Colonic mucosa (tissue), 4 donors: ENCODE measurements at regions not wholly inside any gene's neighbourhood (a gene's known extent, or its start where the extent isn't known, plus 50 kb on each side); places are given as distances from the start of the nearest gene placed in this dataset.

Source experiments
- DNase-seq: peaks from one replicate; pipeline ENCODE4 v3.0.0-alpha.2; 2020
- H3K27ac ChIP-seq: fragments of 200-600 bp; one replicate; pipeline ENCODE4 v1.8.0; 2021
- H3K27me3 ChIP-seq: fragments of 200-600 bp; one replicate; pipeline ENCODE4 v1.8.0; 2021
- H3K36me3 ChIP-seq: fragments of 200-600 bp; one replicate; pipeline ENCODE4 v1.8.0; 2021
- H3K4me1 ChIP-seq: fragments of 200-600 bp; one replicate; pipeline ENCODE4 v1.8.0; 2021; ENCODE audit warnings: mild to moderate bottlenecking
- H3K4me3 ChIP-seq: fragments of 200-600 bp; one replicate; pipeline ENCODE4 v1.8.0; 2021
- H3K9ac ChIP-seq, 2 donors: one replicate each; pipeline ENCODE4 v1.7.0; 2013; ENCODE audit warnings: control low read depth in 2 of 2, low read depth in 2 of 2, low read length in 2 of 2
- H3K9me3 ChIP-seq: fragments of 200-600 bp; one replicate; pipeline ENCODE4 v1.8.0; 2021
- intact Hi-C: fragments of 100-400 bp; cut with DNase I; formaldehyde crosslinking; loops from one replicate; pipeline ENCODE4 v1.14.1; 2022
- TF ChIP-seq, protein P1 (sequence below): fragments of 200-600 bp; IDR thresholded peaks from one replicate; pipeline ENCODE4 v1.8.0; 2022; ENCODE audit warnings: antibody characterized with exemption, mild to moderate bottlenecking
- donor health status: healthy.
- donor health status: DM: no; HTN: no; CAD: no.
- donor health status: DM: no; HTN: no; CAD: no.

GRCh38 chr4:185999207-185999606, 69.7 kb upstream of the TLR3 start:
- no peak for DNase-seq
- Histone ChIP-seq H3K4me3 (no peak overlapping the region), H3K27me3 (no peaks in the 10 kb centered on the region), H3K4me1 (no peaks in the 10 kb centered on the region), H3K9me3 (no peaks in the 10 kb centered on the region), H3K27ac (no peak overlapping the region), H3K36me3 (no peaks in the 10 kb centered on the region), H3K9ac (no peak overlapping the region)
- TF ChIP-seq, protein P1, sequence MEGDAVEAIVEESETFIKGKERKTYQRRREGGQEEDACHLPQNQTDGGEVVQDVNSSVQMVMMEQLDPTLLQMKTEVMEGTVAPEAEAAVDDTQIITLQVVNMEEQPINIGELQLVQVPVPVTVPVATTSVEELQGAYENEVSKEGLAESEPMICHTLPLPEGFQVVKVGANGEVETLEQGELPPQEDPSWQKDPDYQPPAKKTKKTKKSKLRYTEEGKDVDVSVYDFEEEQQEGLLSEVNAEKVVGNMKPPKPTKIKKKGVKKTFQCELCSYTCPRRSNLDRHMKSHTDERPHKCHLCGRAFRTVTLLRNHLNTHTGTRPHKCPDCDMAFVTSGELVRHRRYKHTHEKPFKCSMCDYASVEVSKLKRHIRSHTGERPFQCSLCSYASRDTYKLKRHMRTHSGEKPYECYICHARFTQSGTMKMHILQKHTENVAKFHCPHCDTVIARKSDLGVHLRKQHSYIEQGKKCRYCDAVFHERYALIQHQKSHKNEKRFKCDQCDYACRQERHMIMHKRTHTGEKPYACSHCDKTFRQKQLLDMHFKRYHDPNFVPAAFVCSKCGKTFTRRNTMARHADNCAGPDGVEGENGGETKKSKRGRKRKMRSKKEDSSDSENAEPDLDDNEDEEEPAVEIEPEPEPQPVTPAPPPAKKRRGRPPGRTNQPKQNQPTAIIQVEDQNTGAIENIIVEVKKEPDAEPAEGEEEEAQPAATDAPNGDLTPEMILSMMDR = no peak
- intact Hi-C loops = no loop called here

GRCh38 chr4:186002853-186003252, 66.1 kb upstream of the TLR3 start:
- TF ChIP-seq, protein P1 = no peak
- Histone ChIP-seq H3K36me3 (no peaks in the 10 kb centered on the region), H3K9me3 (no peaks in the 10 kb centered on the region), H3K27me3 (no peaks in the 10 kb centered on the region), H3K4me3 (no peak overlapping the region), H3K4me1 (no peaks in the 10 kb centered on the region), H3K27ac (no peak overlapping the region), H3K9ac (no peak overlapping the region)
- no peak for DNase-seq
- intact Hi-C loops = no loop called here

DNA sequence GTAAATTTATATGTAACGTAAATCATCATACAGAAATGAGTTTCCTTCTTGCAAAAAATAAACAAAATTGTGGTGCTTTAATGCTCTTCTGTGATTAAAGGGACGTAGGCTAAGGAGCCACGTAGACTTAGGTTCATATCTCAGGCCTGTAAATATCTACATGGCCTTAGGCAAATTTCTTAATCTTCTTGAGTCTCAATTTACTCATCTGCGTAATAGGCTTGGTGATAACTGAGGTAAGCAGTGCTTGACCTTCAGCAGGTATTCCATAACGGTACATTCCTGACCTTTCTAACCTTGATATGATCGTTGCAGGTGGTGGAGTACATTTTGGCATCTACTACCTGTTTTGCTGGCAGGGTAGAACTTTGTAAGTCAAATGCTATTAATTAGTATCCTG, 65.2 kb upstream of the TLR3 start:
- H3K9me3 ChIP-seq = no peaks in the 10 kb centered on the region
- TF ChIP-seq, protein P1 = no peak
- no peak overlapping the region for H3K27ac ChIP-seq
- no peaks in the 10 kb centered on the region for H3K27me3 ChIP-seq
- no peaks in the 10 kb centered on the region for H3K4me1 ChIP-seq
- no peak overlapping the region for H3K9ac ChIP-seq
- DNase-seq = no peak
- intact Hi-C loops = no loop called here
- no peaks in the 10 kb centered on the region for H3K36me3 ChIP-seq
- H3K4me3 ChIP-seq = no peak overlapping the region

DNA sequence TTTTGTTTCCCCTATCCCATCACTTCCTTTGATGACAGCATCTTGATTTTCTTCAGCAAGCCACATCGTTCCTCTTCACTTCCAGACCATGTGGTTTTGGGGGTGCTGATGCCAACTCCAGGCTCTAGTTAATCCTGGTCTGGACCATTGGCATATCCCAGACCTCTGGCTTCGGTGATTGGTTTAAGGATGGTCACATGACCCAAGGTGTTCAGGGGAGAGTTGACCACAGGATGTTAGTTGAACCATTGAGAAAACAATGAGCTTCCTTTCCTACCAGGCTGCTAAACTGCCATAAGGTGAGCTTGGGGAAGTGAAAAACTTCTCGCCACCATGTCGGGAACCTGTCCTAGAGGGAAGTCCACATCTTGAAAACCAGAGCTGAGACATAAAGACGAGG, 60.9 kb upstream of the TLR3 start:
- no peaks in the 10 kb centered on the region for H3K4me1 ChIP-seq
- H3K9ac ChIP-seq = no peak overlapping the region
- TF ChIP-seq, protein P1 = no peak
- H3K4me3 ChIP-seq = no peak overlapping the region
- no peaks in the 10 kb centered on the region for H3K27me3 ChIP-seq
- no peak for DNase-seq
- intact Hi-C loops = no loop called here
- H3K9me3 ChIP-seq = no peaks in the 10 kb centered on the region
- H3K36me3 ChIP-seq = no peaks in the 10 kb centered on the region
- H3K27ac ChIP-seq = no peak overlapping the region

GRCh38 chr4:186009976-186010375, 59.0 kb upstream of the TLR3 start:
- no peaks in the 10 kb centered on the region for H3K9me3 ChIP-seq
- no peak for DNase-seq
- H3K27me3 ChIP-seq = no peaks in the 10 kb centered on the region
- intact Hi-C loops = no loop called here
- H3K36me3 ChIP-seq = no peaks in the 10 kb centered on the region
- TF ChIP-seq, protein P1 = no peak
- H3K9ac ChIP-seq = no peak overlapping the region
- H3K27ac ChIP-seq = no peak overlapping the region
- no peak overlapping the region for H3K4me3 ChIP-seq
- H3K4me1 ChIP-seq = no peaks in the 10 kb centered on the region

GRCh38 chr4:186010821-186011220, 58.1 kb upstream of the TLR3 start:
- DNase-seq = no peak
- intact Hi-C loops = no loop called here
- H3K36me3 ChIP-seq = no peaks in the 10 kb centered on the region
- no peaks in the 10 kb centered on the region for H3K9me3 ChIP-seq
- no peak overlapping the region for H3K27ac ChIP-seq
- H3K4me3 ChIP-seq = no peak overlapping the region
- H3K27me3 ChIP-seq = no peaks in the 10 kb centered on the region
- TF ChIP-seq, protein P1 = no peak
- no peak overlapping the region for H3K9ac ChIP-seq
- no peaks in the 10 kb centered on the region for H3K4me1 ChIP-seq
